ENCODE measurements at regions not wholly inside any gene's neighbourhood (a gene's known extent, or its start where the extent isn't known, plus 50 kb on each side); places are given as distances from the start of the nearest gene placed in this dataset.

- no peak for TF ChIP-seq POLR2A (IDR thresholded peaks at IDR 0.05)
- no peak for TF ChIP-seq CTCF (IDR thresholded peaks at IDR 0.05)
Observed at GRCh38 chr6:85390105-85390728, 59.7 kb upstream of the NT5E start.
